Loucy (cell line): ENCODE measurements at regions not wholly inside any gene's neighbourhood (a gene's known extent, or its start where the extent isn't known, plus 50 kb on each side); places are given as distances from the start of the nearest gene placed in this dataset.

Experiments
- H2AFZ ChIP-seq: fragments of 200-600 bp; sonication (generic); 2 replicates; pipeline ENCODE4 v1.6.0; 2016; ENCODE audit warnings: antibody characterized with exemption, mild to moderate bottlenecking, low read length, moderate library complexity
- H3F3A ChIP-seq: fragments of 200-600 bp; 2 replicates; pipeline ENCODE4 v1.6.0; 2016; ENCODE audit warnings: antibody characterized with exemption, low read depth, mild to moderate bottlenecking
- H3K27me3 ChIP-seq: fragments of 200-600 bp; sonication (generic); 2 replicates; pipeline ENCODE4 v1.6.1; 2014; ENCODE audit warnings: low read length, mild to moderate bottlenecking; ENCODE audit not compliant: insufficient read depth, poor library complexity, severe bottlenecking
- H3K36me3 ChIP-seq: fragments of 200-600 bp; sonication (generic); 2 replicates; pipeline ENCODE4 v1.6.1; 2016; ENCODE audit warnings: low read length; ENCODE audit not compliant: insufficient read depth
- H3K4me1 ChIP-seq: fragments of 200-600 bp; sonication (generic); 2 replicates; pipeline ENCODE4 v1.5.1; 2014; ENCODE audit warnings: low read length, mild to moderate bottlenecking; ENCODE audit not compliant: insufficient read depth, poor library complexity, severe bottlenecking
- H3K4me2 ChIP-seq: fragments of 200-600 bp; sonication (generic); 2 replicates; pipeline ENCODE4 v1.6.0; 2014; ENCODE audit warnings: antibody characterized with exemption, low read length, low read depth, mild to moderate bottlenecking; ENCODE audit not compliant: poor library complexity, severe bottlenecking
- H3K4me3 ChIP-seq: fragments of 200-600 bp; sonication (generic); 2 replicates; pipeline ENCODE4 v1.5.1; 2014; ENCODE audit warnings: low read length, mild to moderate bottlenecking, mixed read lengths; ENCODE audit not compliant: poor library complexity, severe bottlenecking
- H3K79me2 ChIP-seq: fragments of 200-600 bp; sonication (generic); 2 replicates; pipeline ENCODE4 v1.6.1; 2014; ENCODE audit warnings: low read length; ENCODE audit not compliant: insufficient read depth
- H3K9ac ChIP-seq: fragments of 200-600 bp; sonication (generic); 2 replicates; pipeline ENCODE4 v1.6.0; 2014; ENCODE audit warnings: mild to moderate bottlenecking, low read depth, low read length, moderate library complexity; ENCODE audit not compliant: poor library complexity, severe bottlenecking
- H3K9me2 ChIP-seq: fragments of 200-600 bp; sonication (generic); replicated peaks from 2 replicates; pipeline ENCODE4 v1.6.1; 2016; ENCODE audit warnings: low read depth, low read length, mixed read lengths
- H3K9me3 ChIP-seq: fragments of 200-600 bp; sonication (generic); 2 replicates; pipeline ENCODE4 v1.6.1; 2014; ENCODE audit warnings: mild to moderate bottlenecking, antibody characterized with exemption, low read length, low read depth; ENCODE audit not compliant: insufficient read depth
- H4K20me1 ChIP-seq: fragments of 200-600 bp; sonication (generic); 2 replicates; pipeline ENCODE4 v1.6.0; 2014; ENCODE audit warnings: antibody characterized with exemption, low read length, mild to moderate bottlenecking; ENCODE audit not compliant: insufficient read depth, poor library complexity, severe bottlenecking
- CTCF ChIP-seq: fragments of 200-600 bp; sonication (generic); conservative IDR thresholded peaks from 2 replicates; pipeline ENCODE4 v1.5.1; 2014; ENCODE audit warnings: mild to moderate bottlenecking, antibody characterized with exemption, low read length
- EZH2phosphoT487 ChIP-seq: fragments of 200-600 bp; IDR thresholded peaks from 2 replicates; pipeline ENCODE4 v1.6.1; 2018; ENCODE audit warnings: antibody characterized with exemption, mild to moderate bottlenecking, moderate library complexity, borderline replicate concordance

- Histone ChIP-seq H3K36me3 (no peaks in the 10 kb centered on the region), H3K27me3 (no peaks in the 10 kb centered on the region), H3K4me1 (no peaks in the 10 kb centered on the region), H3F3A (no peaks in the 10 kb centered on the region), H3K9ac (no peak overlapping the region), H4K20me1 (no peaks in the 10 kb centered on the region), H3K79me2 (no peaks in the 10 kb centered on the region), H3K4me2 (no peak overlapping the region), H3K9me2 (no peaks in the 10 kb centered on the region), H2AFZ (no peak overlapping the region), H3K4me3 (no peak overlapping the region), H3K9me3 (no peaks in the 10 kb centered on the region)
- TF ChIP-seq EZH2phosphoT487 = no peak
- no peak for TF ChIP-seq CTCF
Observed at GRCh38 chr17:15012351-15012980, 252.7 kb downstream of the PMP22 start.

GRCh38 chr17:15009087-15009486 lies 256.0 kb downstream of the PMP22 start:
- H3K4me2 ChIP-seq = no peak overlapping the region
- TF ChIP-seq CTCF (no peak), EZH2phosphoT487 (no peak)
- H3F3A ChIP-seq = no peaks in the 10 kb centered on the region
- H3K9me3 ChIP-seq = no peaks in the 10 kb centered on the region
- no peaks in the 10 kb centered on the region for H4K20me1 ChIP-seq
- H3K9me2 ChIP-seq = no peaks in the 10 kb centered on the region
- H3K27me3 ChIP-seq = no peaks in the 10 kb centered on the region
- H2AFZ ChIP-seq = no peak overlapping the region
- H3K4me1 ChIP-seq = no peaks in the 10 kb centered on the region
- H3K4me3 ChIP-seq = no peak overlapping the region
- no peaks in the 10 kb centered on the region for H3K79me2 ChIP-seq
- H3K9ac ChIP-seq = no peak overlapping the region
- no peaks in the 10 kb centered on the region for H3K36me3 ChIP-seq

GRCh38 chr17:15007147-15007553 lies 258.0 kb downstream of the PMP22 start:
- H3K4me2 ChIP-seq = no peak overlapping the region
- no peaks in the 10 kb centered on the region for H3K9me3 ChIP-seq
- no peak overlapping the region for H3K4me3 ChIP-seq
- no peaks in the 10 kb centered on the region for H3K36me3 ChIP-seq
- no peak overlapping the region for H2AFZ ChIP-seq
- no peaks in the 10 kb centered on the region for H3K9me2 ChIP-seq
- no peak overlapping the region for H3K9ac ChIP-seq
- no peaks in the 10 kb centered on the region for H3K79me2 ChIP-seq
- no peaks in the 10 kb centered on the region for H3F3A ChIP-seq
- H4K20me1 ChIP-seq = no peaks in the 10 kb centered on the region
- no peaks in the 10 kb centered on the region for H3K4me1 ChIP-seq
- TF ChIP-seq CTCF (no peak), EZH2phosphoT487 (no peak)
- no peaks in the 10 kb centered on the region for H3K27me3 ChIP-seq
